GM21529 (cell line): ENCODE measurements at regions not wholly inside any gene's neighbourhood (a gene's known extent, or its start where the extent isn't known, plus 50 kb on each side); places are given as distances from the start of the nearest gene placed in this dataset.

Experiments
- ATAC-seq: cut with Tn5 transposase; IDR thresholded peaks from one replicate; pipeline ENCODE4 v1.9.1; 2021; ENCODE audit not compliant: unreplicated experiment

DNA sequence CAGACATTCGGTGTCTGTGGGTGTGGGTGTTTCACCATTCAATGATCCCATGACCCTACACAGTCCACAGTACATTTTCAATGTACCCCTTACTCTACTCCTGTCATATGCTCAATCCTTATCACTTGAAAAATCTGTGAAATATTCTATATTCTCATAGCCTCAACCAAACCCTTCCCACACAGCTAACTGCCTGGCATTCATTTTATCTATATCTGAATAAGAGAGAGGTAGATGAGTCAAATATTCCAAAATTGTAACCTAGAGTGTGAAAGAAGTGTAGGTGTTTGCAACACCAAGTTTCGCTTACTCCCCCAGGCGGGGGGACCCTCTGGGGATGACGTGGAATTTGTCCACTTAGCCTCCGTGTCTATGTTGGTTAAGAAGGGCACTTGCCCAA lies 354.8 kb downstream of the ETS1 start:
- no peak for ATAC-seq

DNA sequence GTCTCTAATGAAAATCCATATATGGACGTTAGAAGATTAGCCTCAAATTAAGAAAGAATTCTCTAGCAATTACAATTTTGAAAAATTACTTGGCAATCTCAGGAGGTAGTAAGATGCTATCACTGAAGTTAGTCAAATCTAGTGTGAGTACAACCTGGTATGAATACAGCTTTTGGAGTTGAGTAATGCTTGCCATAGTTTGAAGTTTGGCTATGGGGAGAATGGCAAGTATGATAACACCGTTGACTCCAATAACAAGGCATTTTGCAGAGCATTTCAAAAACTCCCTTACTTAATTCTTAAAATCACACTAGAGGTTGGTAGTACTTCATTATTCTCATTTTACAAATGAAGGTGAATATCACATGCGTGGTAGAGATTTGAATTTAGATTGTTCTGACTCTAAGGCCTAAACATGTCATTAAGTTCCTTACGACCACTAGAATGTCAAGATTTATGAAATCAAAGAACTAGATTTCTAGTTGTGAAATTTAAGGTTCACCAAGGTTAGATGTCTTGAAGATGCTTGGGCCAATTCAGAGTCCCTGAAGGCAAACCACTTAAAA lies 355.4 kb downstream of the ETS1 start:
- no peak for ATAC-seq

DNA sequence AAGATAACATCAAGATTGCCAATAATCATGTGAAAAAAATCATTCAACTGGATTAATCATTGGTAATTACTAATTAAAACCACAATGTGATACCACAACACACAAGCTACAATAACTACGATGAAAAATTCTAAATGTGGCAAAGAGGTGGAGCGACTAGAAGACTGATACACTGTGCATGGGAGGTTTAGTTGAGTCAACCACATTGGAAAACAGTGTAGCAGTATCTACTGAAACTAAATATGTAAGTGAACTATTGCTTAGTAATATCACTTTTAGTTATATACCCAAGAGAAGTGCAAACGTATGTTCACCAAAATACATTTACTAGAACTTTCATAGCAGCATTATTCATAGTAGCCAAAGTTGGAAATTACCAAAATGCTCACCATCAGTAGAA lies 359.9 kb downstream of the ETS1 start:
- no peak for ATAC-seq

DNA sequence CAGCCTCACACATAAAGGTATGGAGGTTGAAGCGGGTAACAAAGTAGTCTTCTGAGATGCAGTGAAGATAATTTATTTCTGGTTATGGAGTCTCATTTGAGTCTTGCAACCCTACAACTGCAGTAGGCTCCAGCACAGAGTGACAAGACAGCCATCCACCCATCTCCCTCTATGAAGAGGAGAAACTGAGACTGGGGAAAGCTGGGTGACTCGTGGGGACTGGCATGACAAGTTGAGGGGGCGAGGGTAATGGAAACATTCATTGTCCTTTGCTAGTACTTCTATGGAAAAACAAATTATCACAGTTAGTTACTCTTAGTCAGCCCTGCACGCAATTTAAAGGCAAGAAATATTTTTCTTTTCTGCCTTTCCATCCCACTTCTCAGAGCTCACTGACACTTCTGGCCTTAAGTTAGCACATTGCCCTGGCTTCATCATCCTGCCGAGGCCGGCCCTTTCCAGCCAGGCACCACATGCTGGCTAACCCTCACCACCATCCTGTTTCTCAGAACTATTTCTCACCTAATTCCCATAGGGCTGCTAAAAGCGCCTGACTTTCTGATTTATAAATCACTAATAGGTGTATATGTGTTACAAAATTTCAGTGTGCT lies 361.1 kb downstream of the ETS1 start:
- no peak for ATAC-seq

DNA sequence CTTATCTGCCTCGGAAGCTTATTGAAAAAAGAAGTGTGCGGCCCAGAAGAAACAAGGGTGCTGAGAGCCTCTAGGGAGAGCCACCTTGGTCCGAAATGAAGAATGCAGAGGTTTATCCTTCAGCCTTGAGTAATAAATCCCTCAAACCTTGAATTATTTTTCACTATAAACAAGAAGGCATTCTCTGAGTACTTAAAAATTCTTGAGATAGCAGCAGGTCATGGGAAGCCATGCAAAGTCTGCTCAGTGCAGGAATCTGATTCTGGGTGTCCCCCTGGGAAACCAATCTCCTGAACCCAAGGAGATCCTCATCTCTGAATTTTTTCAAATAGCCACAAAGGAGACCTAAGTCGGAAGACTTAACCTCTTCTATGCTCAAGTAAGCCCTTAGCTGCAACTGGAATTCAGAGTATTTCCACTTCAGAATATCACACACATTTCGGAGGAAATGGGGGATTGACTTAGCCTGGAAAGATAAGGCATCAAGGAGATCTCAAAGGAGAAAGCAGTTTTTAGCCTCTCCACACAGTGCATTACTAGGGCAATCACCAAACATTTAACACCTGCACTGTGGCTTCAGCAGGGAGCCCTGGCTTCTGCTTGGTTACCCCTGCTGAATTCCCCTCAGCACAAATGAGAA lies 365.0 kb downstream of the ETS1 start:
- no peak for ATAC-seq

DNA sequence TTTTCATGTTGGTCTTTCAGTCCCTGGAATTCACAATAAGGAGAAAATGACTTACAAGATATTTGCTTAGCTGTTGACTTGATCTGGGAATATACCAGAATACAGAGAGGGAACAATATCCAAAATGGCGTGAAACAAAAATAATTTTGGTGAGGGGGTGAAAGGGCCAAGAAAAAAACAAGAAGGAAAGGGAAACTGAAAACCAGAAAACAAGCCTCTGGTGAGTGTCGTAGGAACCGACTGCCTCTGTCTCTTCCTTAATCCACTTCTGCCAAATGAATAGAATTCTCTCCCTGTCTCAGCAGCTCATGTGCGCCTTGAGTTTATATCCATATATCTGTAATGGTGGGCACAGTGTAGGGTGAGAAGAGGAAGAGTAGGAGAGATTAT lies 367.6 kb downstream of the ETS1 start:
- ATAC-seq, result no peak

DNA sequence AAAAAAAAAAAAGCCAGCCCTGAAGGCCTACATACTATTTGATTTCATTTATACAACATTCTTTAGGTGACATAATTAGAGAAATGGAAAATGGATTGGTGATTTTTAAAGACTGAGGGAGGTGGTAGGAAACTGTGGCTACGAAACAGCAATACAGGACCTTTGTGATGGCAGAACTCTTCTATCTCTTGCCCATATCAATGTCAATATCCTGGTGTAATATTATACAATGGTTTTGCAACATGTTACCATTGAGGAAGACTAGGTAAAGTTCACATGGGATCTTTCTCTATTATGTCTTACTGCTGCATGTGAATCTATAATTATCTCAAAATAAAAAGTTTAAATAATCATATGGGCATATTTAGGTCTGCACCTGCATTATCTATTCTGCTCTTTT lies 371.2 kb downstream of the ETS1 start:
- no peak for ATAC-seq

DNA sequence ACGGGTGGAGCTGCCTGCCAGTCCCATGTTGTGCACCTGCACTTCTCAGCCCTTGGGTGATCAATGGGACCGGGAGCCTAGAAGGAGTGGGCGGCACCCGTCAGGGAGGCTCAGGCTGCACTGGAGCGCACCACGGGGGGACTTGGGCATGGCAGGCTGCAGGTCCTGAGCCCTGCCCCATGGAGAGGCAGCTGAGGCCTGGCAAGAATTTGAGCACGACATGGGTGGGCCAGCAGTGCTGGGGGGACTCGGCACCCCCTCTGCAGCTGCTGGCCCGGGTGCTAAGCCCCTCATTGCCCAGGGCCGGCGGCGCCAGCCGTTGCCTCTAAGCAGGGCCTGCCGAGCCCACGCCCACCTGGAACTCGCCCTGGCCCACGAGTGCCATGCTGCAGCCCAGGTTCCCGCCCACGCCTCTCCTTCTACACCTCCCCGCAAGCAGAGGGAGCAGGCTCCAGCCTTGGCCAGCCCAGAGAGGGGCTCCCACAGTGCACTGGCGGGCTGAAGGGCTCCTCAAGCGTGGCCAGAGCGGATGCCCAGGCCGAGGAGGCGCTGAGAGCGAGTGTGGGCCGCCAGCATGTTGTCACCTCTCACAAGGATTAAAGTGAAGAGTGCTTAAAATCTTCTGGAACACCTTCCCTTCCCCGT lies 372.0 kb downstream of the ETS1 start:
- no peak for ATAC-seq

DNA sequence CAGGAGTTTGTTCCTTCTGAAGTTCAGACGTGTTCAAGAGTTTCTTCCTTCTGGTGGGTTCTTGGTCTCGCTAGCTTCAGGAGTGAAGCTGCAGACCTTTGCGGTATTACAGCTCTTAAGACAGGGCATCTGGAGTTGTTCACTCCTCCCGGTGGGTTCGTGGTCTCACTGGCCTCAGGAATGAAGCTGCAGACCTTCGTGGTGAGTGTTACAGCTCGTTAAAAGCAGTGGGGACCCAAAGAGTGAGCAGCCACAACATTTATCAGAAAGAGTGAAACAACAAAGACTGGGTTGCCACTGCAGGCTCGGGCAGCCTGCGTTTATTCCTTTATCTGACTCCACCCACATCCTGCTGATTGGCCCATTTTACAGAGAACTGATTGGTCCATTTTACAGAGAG lies 373.1 kb downstream of the ETS1 start:
- ATAC-seq, result no peak

DNA sequence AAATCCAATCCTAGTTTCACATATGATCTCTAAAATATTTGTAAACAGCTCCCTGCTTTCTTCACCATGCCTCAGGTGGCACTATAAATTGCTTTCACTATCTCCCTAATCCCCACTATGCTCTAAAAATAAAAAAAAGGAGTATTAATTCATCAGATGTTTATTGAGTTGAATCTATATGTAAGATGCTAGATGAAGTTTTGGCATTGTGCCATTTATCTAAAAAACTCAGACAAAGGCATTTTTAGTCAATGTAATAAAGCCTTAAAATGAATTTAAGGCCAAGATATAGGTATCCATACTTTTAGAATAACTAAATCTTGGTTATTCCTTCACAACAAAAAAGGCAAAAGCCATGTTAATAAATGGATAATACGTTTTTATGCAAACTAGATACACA lies 373.9 kb downstream of the ETS1 start:
- ATAC-seq, result no peak

DNA sequence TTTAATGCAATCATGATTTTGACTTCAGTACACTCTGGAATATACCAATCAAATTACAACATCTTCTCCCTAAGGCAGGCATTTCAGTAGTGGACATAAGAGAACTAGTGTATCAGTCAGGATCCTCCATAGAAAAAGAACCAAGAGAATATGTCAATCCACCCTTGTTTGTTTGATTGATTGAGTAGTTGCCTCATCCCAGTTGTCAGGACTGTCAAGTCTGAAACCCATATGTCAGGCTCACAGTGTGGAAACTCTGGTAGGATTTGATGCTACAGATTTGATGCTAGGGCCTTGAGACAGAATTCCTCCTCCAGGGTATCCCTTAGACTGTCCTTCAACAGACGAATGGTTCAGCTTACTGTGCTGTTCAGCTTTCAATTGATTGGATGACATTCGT lies 375.0 kb downstream of the ETS1 start:
- no peak for ATAC-seq

DNA sequence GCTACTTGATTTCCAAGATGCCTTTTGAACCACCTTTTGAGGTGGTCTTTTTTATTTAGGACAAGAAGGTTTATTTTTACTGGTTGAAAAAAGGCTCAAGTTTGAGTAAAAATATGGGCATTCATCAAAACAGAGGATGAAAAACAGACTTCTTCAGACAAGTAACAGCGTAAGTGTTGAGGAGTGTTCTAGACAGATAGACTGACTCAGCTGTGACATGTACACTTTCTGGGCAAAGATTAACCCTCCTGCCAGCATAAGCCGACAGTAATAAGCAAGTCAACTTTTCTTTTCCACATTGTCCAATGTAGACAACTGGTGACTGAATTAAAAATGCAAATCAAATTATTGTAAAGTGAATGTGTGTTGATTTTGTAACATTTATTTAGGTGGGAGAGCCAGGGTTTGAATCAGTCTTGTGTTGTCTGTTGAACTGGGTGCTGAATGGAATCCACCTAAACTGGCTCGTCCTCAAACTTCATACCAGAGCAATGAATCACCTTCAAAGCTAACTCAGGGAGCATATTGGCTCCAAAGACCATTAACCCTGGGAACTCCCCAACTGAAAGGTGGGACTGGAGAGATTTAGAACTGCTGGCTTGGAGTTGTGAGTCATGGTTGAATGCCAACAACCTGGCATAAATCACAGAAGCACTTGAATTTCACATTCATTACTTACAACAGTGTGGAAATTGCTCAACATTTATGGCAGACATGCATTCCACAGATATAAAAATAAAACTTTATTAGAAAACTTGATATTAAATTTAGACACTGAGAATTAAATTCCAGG lies 377.0 kb downstream of the ETS1 start:
- ATAC-seq, result no peak

DNA sequence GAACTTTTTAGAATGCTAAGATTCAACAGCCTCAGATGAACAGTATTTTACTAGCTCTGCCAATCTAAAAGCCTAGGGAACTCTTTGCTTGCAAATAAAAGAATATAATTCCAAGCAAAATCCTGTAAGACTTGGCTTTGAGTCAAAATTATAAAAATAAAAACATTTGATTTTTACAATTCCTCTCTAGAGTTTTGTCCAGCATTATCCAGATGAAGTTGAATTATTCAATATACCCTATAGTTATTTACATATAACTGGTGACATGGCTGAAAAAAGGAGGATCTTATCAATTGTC lies 378.3 kb downstream of the ETS1 start:
- ATAC-seq, result no peak

DNA sequence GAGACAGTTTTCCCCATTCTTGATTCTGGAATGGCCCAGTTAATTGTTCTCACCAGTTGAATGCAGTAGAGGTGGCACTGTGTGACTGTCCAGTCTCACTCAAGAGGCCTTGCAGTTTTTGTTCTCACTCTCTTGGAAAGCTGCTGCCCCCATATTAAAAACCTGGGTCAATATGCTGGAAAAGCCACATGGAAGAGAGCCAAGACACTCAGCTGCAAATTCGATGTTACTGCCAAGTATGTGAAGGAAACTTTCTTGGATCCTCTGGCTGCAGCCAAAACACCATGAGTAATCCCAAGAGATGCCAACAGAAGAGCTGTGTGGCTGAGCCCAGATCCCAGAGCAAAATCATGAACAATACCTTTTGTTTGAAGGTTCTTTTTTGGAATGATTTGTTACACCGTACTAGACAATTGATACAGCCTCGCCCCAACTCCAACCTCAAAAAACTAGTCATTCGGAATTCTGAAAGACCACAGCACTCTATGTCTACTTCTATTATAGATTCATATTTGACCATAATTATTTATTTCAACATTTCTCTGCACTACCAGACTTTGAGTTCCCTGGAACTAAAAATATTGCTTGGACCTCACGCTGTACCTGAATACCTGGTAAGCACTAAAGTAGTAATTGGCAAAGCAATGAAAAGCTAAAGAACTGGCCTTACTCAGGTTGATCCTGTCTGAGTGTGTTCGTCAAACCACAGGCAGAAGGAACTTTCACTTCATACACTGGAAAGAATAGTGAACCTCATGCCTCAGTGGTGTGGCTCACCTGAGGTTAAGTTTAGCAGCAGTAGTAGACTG lies 378.8 kb downstream of the ETS1 start:
- ATAC-seq, result no peak

DNA sequence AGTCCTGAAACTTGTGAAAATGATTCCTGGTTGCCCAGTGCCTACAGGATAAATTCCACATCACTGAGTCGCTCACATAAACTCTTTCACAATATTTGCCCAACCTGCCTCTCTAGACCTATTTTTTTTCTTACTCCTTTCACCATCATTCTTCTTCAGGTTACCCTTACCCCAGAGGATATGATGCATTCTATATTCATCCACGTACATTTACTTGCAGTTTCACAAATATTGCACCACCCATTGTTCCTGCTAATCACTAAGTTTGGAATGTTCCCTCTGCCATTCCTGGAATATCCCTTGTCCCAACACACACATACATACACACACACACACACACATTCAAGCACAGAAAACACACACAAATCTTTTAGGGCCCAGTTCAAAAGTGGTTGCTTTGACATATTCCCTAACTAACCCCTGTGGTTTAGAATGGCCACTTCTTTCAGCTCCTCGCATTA lies 379.5 kb downstream of the ETS1 start:
- ATAC-seq, result no peak

DNA sequence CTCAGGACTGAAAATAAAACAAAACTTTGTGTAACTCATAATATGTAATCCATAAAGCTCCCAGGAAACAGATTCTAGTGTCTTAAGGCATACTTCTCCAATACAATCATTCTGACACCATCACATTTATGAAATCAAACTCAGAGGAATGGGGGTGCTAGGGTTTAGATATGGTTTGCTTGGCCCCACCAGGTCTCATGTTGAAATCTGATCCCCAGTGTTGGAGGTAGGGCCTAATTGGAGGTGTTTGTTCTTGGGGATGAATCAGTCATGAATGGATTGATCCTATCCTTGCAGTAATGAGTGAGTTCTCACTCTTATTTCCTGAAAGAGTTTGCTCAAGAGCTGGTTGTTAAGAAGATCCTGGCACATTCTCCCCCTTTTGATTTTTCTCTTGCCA lies 380.9 kb downstream of the ETS1 start:
- no peak for ATAC-seq

DNA sequence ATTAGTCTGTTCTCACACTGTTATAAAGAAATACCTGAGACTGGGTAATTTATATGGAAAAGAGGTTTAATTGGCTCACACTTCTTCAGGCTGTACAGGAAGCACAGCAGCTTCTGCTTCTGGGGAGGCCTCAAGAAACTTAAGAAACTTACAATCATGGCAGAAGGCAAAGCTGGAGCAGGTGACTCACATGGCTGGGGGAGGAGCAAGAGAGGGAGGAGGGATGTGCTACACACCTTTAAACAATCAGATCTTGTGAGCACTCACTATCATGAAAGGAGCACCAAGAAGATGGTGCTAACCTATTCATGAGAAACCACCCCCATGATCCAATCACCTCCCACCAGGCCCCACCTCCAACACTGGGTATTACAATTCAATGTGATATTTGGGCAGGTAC lies 381.6 kb downstream of the ETS1 start:
- no peak for ATAC-seq

DNA sequence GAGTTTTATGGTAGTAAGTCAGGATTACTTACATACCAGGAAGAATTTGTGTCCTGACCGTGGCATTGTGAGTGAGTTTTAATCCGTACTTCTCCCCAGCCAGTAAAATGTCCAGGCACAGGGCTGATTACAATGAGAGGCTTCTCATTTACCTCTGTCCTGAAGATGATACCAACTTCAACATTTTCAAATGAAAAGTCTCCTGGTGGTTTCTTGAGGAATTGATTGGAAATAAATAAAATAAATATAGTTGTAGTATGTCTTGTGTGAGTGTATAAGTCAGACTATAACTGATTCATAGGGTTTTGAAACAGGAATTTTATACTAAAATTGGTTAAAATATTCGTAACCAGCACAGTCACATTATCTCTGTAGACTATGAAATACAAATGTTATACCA lies 382.5 kb downstream of the ETS1 start:
- ATAC-seq, result no peak

DNA sequence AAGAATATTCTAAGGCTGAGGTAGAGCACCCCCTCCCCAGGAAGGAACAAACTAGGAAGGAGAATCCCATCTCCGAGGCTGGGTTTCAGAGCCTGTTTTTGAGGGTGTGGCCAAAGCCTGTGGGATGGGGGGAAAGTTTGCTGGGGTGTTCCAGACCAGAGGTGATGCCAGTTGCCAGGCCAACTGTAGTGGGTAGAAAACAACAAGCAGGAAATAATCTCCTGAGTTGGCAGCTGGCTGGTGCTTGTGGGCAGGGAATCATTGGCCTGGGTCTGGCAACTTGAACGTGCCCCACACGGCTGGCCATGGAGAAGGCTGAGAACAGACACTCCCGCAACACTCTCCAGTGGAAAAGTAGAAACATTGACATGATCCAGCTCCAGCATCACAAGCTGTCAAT lies 385.6 kb downstream of the ETS1 start:
- ATAC-seq, result no peak

DNA sequence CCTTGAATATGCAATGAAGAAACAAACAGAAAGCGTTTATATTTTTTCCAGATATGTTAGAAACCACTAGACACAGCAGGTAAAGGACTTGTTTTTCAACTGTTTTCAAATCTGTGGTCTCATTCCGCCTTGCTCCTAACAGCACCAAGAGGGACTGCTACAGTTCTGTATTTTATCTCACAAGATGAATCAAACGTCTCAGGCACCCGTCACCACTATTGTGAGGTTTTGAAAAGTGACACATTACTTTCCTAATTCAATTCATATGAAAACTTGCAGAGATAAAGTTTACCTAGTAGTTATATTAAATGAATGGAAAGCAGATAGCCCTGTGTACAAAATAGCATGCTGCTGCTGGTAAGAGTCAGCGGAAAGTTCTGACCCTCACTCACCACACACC lies 386.3 kb downstream of the ETS1 start:
- ATAC-seq, result no peak

DNA sequence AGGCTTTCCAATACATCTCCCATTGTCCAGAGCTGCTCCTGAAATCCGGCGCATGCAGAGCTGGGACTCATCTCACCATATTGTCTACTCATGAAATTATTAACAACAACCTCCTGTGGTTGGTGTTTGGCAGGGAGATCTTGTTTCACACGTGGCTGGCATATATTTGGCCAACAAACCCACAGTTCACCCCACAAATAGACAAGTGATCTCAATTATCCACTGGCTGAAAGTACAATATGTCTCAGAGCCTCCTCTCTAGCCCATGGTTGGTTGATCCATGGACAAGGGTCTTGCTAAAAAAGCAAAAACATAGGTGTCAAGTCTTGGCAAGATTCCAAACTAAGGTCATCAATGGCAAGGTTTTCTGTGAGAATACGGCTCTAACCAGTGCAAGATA lies 386.9 kb downstream of the ETS1 start:
- no peak for ATAC-seq
